ENCODE measurements at regions not wholly inside any gene's neighbourhood (a gene's known extent, or its start where the extent isn't known, plus 50 kb on each side); places are given as distances from the start of the nearest gene placed in this dataset.

GRCh38 chr12:54734196-54734950 is 86.2 kb upstream of the DCD start (continued):
- no peak for TF ChIP-seq TBP (IDR thresholded peaks at IDR 0.05; ENCODE audit: low read depth, low read length)
- no peak for TF ChIP-seq SIX5 (IDR thresholded peaks at IDR 0.05; ENCODE audit: low read depth, low read length)
- no peak for TF ChIP-seq CHD2 (IDR thresholded peaks at IDR 0.05; ENCODE audit: low read length)
- no peak for TF ChIP-seq RAD21 (IDR thresholded peaks at IDR 0.05 in 1 of 2, conservative IDR thresholded peaks at IDR 0.05 in 1 of 2; ENCODE audit: low read depth in 2 of 2, low read length in 2 of 2)
- TF ChIP-seq BACH1 (IDR thresholded peaks at IDR 0.05; ENCODE audit: low read length): no peak
- no peak for TF ChIP-seq TAF1 (IDR thresholded peaks at IDR 0.05; ENCODE audit: low read depth, low read length)
- TF ChIP-seq SIN3A (conservative IDR thresholded peaks at IDR 0.05 in 1 of 2, IDR thresholded peaks at IDR 0.05 in 1 of 2; ENCODE audit: low read depth in 1 of 2, low read length in 2 of 2): no peak
